SU-DHL-6 (cell line): ENCODE measurements at regions not wholly inside any gene's neighbourhood (a gene's known extent, or its start where the extent isn't known, plus 50 kb on each side); places are given as distances from the start of the nearest gene placed in this dataset.
"Not testable (repeated sequence)": the region's sequence is repeated elsewhere in the genome, so short reads cannot be mapped to it uniquely, and the experiment has no call there.

Experiments used
- H2AFZ ChIP-seq: fragments of 200-600 bp; sonication (generic); 2 replicates; pipeline ENCODE4 v1.6.1; 2014; ENCODE audit warnings: low read depth, mild to moderate bottlenecking, moderate library complexity, mixed read lengths, antibody characterized with exemption, low read length; ENCODE audit not compliant: severe bottlenecking
- H3F3A ChIP-seq: fragments of 200-600 bp; shearing (Covaris generic); 2 replicates; pipeline ENCODE4 v1.6.0; 2016; ENCODE audit warnings: antibody characterized with exemption, mild to moderate bottlenecking; ENCODE audit not compliant: insufficient read depth
- H3K27ac ChIP-seq: fragments of 200-600 bp; sonication (generic); 2 replicates; pipeline ENCODE4 v1.5.1; 2016; ENCODE audit warnings: low read depth, mild to moderate bottlenecking, low read length, moderate library complexity, mixed read lengths
- H3K27me3 ChIP-seq: fragments of 200-600 bp; sonication (generic), shearing (Covaris generic); 2 replicates; pipeline ENCODE4 v1.6.0; 2014; ENCODE audit warnings: mild to moderate bottlenecking, low read length
- H3K36me3 ChIP-seq: fragments of 200-600 bp; sonication (generic); 2 replicates; pipeline ENCODE4 v1.6.1; 2014; ENCODE audit warnings: mild to moderate bottlenecking, low read length, mixed read lengths
- H3K4me2 ChIP-seq: fragments of 300-600, 200-600 bp; shearing (Covaris generic), sonication (generic); 2 replicates; pipeline ENCODE4 v1.6.0; 2014; ENCODE audit warnings: low read length, low read depth, mild to moderate bottlenecking; ENCODE audit not compliant: poor library complexity, severe bottlenecking
- H3K4me3 ChIP-seq: fragments of 200-600 bp; sonication (generic); 2 replicates; pipeline ENCODE4 v1.5.1; 2014; ENCODE audit warnings: antibody characterized with exemption, low read length, mild to moderate bottlenecking, mixed read lengths; ENCODE audit not compliant: insufficient read depth, poor library complexity, severe bottlenecking
- H3K79me2 ChIP-seq: fragments of 200-600 bp; sonication (generic); 2 replicates; pipeline ENCODE4 v1.6.1; 2014; ENCODE audit warnings: mild to moderate bottlenecking, low read length, moderate library complexity; ENCODE audit not compliant: insufficient read depth
- H3K9ac ChIP-seq: fragments of 200-600 bp; sonication (generic); 2 replicates; pipeline ENCODE4 v1.7.0; 2014; ENCODE audit warnings: mild to moderate bottlenecking, low read length
- H3K9me2 ChIP-seq: fragments of 200-600 bp; sonication (generic); replicated peaks from 2 replicates; pipeline ENCODE4 v1.6.1; 2014; ENCODE audit warnings: low read length; ENCODE audit not compliant: insufficient read depth
- H3K9me3 ChIP-seq: fragments of 200-600 bp; sonication (generic); 2 replicates; pipeline ENCODE4 v1.6.1; 2014; ENCODE audit warnings: low read length, mixed read lengths; ENCODE audit not compliant: insufficient read depth
- H4K20me1 ChIP-seq: fragments of 200-600 bp; sonication (generic); 2 replicates; pipeline ENCODE4 v1.6.1; 2014; ENCODE audit warnings: low read depth, mild to moderate bottlenecking, antibody characterized with exemption, low read length, moderate library complexity, mixed read lengths
- EZH2phosphoT487 ChIP-seq: fragments of 200-600 bp; sonication (generic), shearing (Covaris generic); conservative IDR thresholded peaks from 2 replicates; pipeline ENCODE4 v1.6.1; 2018; ENCODE audit warnings: mild to moderate bottlenecking, antibody characterized with exemption, low read length, moderate library complexity, mixed read lengths
- TF ChIP-seq, protein P1 (sequence below): fragments of 200-600 bp; sonication (generic); IDR thresholded peaks from one replicate; pipeline ENCODE4 v1.5.1; 2017; ENCODE audit warnings: antibody characterized with exemption, mild to moderate bottlenecking, low read length, moderate library complexity; ENCODE audit not compliant: insufficient read depth, poor library complexity, severe bottlenecking

DNA sequence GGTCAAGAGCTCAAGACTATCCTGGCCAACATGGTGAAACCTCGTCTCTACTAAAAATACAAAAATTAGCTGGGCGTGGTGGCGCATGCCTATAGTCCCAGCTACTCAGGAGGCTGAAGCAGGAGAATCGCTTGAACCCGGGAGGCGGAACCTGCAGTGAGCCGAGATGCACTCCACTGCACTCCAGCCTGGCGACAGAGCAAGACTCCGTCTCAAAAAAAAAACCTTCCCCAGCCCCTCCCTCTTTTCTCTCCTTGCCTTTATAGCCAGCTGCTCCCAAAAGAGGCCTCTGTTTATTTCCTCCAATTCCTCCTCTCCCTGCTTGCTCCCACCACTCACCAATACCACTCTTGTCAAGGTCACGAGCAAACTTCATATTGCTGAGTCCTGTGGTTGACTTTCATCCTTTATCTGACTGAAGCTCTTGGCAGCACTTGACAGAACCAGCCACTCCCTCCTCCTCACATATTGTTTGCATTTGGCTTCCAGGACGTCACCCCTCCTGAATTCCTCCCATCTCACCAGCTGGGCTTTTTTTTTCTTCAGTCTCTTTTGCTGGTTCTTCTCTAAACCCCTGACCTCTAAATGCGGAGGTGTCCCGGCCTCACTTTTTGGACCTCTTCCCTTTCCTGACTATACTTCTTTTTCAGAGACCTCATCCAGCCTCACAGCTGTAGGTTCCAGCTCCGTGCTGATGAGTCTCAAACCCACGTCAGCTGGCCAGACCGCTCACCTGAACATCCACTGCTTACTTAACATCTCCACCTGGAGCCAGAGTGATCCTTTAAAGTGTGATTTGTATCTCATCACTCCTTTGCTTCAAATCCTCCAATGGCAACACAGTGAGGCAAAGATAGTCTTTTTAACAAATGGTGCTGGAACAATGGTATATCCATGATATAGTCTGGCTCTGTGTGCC, 84.6 kb upstream of the CAB39 start:
- H2AFZ ChIP-seq, result no peak overlapping the region

GRCh38 chr2:230631470-230631869, 81.2 kb upstream of the CAB39 start:
- no peak overlapping the region for H3K4me2 ChIP-seq
- TF ChIP-seq EZH2phosphoT487, result no peak
- TF ChIP-seq, protein P1, sequence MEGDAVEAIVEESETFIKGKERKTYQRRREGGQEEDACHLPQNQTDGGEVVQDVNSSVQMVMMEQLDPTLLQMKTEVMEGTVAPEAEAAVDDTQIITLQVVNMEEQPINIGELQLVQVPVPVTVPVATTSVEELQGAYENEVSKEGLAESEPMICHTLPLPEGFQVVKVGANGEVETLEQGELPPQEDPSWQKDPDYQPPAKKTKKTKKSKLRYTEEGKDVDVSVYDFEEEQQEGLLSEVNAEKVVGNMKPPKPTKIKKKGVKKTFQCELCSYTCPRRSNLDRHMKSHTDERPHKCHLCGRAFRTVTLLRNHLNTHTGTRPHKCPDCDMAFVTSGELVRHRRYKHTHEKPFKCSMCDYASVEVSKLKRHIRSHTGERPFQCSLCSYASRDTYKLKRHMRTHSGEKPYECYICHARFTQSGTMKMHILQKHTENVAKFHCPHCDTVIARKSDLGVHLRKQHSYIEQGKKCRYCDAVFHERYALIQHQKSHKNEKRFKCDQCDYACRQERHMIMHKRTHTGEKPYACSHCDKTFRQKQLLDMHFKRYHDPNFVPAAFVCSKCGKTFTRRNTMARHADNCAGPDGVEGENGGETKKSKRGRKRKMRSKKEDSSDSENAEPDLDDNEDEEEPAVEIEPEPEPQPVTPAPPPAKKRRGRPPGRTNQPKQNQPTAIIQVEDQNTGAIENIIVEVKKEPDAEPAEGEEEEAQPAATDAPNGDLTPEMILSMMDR, result no peak
- H3K4me3 ChIP-seq, result no peak overlapping the region
- no peaks in the 10 kb centered on the region for H4K20me1 ChIP-seq
- H3K79me2 ChIP-seq, result no peaks in the 10 kb centered on the region
- no peak overlapping the region for H2AFZ ChIP-seq
- no peak overlapping the region for H3K27ac ChIP-seq
- no peaks in the 10 kb centered on the region for H3K9me2 ChIP-seq
- no peak overlapping the region for H3K9ac ChIP-seq
- no peaks in the 10 kb centered on the region for H3K27me3 ChIP-seq
- no peaks in the 10 kb centered on the region for H3K9me3 ChIP-seq
- H3F3A ChIP-seq, result peaks cover 7% of the 10 kb centered on the region; the same call in 1 of the 2 replicates
- H3K36me3 ChIP-seq, result no peaks in the 10 kb centered on the region

More for the DNA sequence above, 84.6 kb upstream of the CAB39 start:
- Histone ChIP-seq H4K20me1 (no peaks in the 10 kb centered on the region), H3K79me2 (no peaks in the 10 kb centered on the region), H3K27ac (no peak overlapping the region), H3K4me2 (no peak overlapping the region), H3F3A (no peaks in the 10 kb centered on the region), H3K9me2 (no peaks in the 10 kb centered on the region), H3K9me3 (no peaks in the 10 kb centered on the region), H3K36me3 (no peaks in the 10 kb centered on the region), H3K4me3 (no peak overlapping the region), H3K27me3 (no peaks in the 10 kb centered on the region), H3K9ac (no peak overlapping the region)
- no peak for TF ChIP-seq EZH2phosphoT487
- TF ChIP-seq, protein P1, result no peak

- peak overlapping the region; percentile 11 for H3K4me2 ChIP-seq
- no peak overlapping the region for H3K9ac ChIP-seq
- no peaks in the 10 kb centered on the region for H3K79me2 ChIP-seq
- peak overlapping the region; percentile 21; the same call in 1 of the 2 replicates for H3K27ac ChIP-seq
- no peaks in the 10 kb centered on the region for H4K20me1 ChIP-seq
- H3K4me3 ChIP-seq, result no peak overlapping the region
- H3K27me3 ChIP-seq, result no peaks in the 10 kb centered on the region
- H3K36me3 ChIP-seq, result no peaks in the 10 kb centered on the region
- H3K9me2 ChIP-seq, result no peaks in the 10 kb centered on the region
- H3K9me3 ChIP-seq, result no peaks in the 10 kb centered on the region
- peaks cover 14% of the 10 kb centered on the region; the same call in 1 of the 2 replicates for H3F3A ChIP-seq
- no peak overlapping the region for H2AFZ ChIP-seq
- no peak for TF ChIP-seq EZH2phosphoT487
- TF ChIP-seq, protein P1, result no peak
These were observed 78.5 kb upstream of the CAB39 start for GRCh38 chr2:230634146-230634545.

DNA sequence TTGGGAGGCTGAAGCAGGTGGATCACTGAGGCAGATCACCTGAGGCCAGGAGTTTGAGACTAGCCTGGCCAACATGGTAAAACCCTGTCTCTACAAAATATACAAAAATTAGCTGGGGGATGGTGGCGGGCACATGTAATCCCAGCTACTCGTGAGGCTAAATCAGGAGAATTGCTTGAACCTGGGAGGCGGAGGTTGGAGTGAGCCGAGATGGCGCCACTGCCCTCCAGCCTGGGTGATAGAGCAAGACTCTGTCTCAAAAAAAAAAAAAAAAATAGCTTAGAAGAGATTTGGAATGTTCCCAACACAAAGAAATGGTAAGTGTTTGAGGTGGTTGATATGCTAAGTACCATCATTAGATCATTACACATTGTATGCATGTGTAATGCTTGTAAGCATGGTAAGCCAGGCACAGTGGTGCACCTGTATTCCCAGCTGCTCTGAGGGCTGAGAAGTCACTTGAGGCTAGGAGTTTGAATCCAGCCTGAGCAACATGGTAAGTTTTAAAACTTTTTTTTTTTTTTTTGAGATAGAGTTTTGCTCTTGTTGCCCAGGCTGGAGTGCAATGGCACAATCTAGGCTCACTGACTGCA, 77.8 kb upstream of the CAB39 start:
- H2AFZ ChIP-seq, H3K27ac ChIP-seq, H3K4me2 ChIP-seq, H3K79me2 ChIP-seq, H4K20me1 ChIP-seq, H3K9me2 ChIP-seq, H3K36me3 ChIP-seq, H3K9ac ChIP-seq, H3K9me3 ChIP-seq, H3K4me3 ChIP-seq, H3K27me3 ChIP-seq: not testable (repeated sequence)
- H3F3A ChIP-seq, result peaks cover 14% of the 10 kb centered on the region; the same call in 1 of the 2 replicates
